ENCODE measurements at regions not wholly inside any gene's neighbourhood (a gene's known extent, or its start where the extent isn't known, plus 50 kb on each side); places are given as distances from the start of the nearest gene placed in this dataset.

DNA sequence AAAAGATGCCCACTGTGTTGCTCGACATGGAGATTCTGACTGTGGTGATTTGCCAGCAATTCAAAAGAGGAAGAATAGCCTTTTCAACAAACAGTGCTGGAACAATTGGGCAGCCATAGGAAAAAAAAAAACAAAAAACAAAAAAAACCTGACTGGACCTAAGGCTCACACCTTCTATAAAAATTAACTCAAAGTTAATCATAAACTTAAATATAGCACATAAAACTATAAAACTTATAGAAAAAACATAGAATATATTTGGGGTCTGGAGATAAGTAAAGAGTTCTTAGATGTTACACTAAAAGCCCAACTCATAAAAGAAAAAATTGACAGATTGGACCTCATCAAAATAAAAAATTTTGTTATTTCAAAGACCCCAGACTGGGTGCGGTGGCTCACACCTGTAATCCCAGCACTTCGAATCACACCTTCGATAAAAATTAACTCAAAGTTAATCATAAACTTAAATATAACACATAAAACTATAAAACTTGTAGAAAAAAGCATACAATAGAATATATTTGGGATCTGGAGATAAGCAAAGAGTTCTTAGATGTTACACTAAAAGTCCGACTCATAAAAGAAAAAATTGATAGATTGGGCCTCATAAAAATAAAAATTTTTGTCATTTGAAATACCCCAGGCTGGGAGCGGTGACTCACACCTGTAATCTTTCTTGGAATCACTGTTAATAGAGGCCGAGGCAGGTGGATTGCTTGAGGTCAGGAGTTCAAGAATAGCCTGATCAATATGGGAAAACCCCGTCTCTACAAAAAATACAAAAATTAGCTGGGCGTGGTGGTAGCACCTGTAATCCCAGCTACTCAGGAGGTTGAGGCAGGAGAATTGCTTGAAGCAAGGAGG, 115.6 kb upstream of the FAM83B start:
- H3K9me3 Mint-ChIP-seq (ENCODE audit: unreplicated experiment), result peaks cover 21% of the 10 kb centered on the region
- H3K4me1 Mint-ChIP-seq (ENCODE audit: unreplicated experiment), result no peaks in the 10 kb centered on the region
- no peak overlapping the region for H3K27ac Mint-ChIP-seq (ENCODE audit: unreplicated experiment)
- no peak overlapping the region for H3K4me3 Mint-ChIP-seq (ENCODE audit: unreplicated experiment)
- peaks cover 6% of the 10 kb centered on the region for H3K36me3 Mint-ChIP-seq (ENCODE audit: unreplicated experiment)
- DNase-seq (ENCODE audit: extremely low spot score, unreplicated experiment), result no peak
- TF ChIP-seq, protein P1, sequence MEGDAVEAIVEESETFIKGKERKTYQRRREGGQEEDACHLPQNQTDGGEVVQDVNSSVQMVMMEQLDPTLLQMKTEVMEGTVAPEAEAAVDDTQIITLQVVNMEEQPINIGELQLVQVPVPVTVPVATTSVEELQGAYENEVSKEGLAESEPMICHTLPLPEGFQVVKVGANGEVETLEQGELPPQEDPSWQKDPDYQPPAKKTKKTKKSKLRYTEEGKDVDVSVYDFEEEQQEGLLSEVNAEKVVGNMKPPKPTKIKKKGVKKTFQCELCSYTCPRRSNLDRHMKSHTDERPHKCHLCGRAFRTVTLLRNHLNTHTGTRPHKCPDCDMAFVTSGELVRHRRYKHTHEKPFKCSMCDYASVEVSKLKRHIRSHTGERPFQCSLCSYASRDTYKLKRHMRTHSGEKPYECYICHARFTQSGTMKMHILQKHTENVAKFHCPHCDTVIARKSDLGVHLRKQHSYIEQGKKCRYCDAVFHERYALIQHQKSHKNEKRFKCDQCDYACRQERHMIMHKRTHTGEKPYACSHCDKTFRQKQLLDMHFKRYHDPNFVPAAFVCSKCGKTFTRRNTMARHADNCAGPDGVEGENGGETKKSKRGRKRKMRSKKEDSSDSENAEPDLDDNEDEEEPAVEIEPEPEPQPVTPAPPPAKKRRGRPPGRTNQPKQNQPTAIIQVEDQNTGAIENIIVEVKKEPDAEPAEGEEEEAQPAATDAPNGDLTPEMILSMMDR (IDR thresholded peaks at IDR 0.05), result no peak
- H3K27me3 Mint-ChIP-seq (ENCODE audit: unreplicated experiment), result no peaks in the 10 kb centered on the region

DNA sequence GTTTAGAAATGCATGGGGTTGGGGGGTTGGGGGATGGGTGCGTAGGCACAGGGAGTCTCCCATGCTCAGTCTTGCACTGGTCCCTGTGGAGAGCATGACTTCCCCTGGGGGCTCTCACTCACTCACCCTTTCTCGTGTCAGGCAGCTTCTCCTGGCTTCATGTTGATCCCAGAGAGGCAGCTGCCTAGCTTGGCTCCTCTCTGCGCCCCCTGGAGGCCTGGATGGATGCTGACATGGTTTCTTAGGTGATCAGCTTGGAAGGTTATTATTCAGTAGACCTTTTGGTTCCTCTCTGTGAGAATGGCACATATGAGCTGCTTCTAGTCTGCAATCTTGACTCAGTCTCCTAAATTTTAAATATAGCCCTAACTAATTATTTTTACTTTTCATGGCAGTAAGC, 109.3 kb upstream of the FAM83B start:
- TF ChIP-seq, protein P1 (IDR thresholded peaks at IDR 0.05), result no peak
- no peaks in the 10 kb centered on the region for H3K4me1 Mint-ChIP-seq (ENCODE audit: unreplicated experiment)
- peaks cover 8% of the 10 kb centered on the region for H3K36me3 Mint-ChIP-seq (ENCODE audit: unreplicated experiment)
- no peaks in the 10 kb centered on the region for H3K27me3 Mint-ChIP-seq (ENCODE audit: unreplicated experiment)
- no peak overlapping the region for H3K27ac Mint-ChIP-seq (ENCODE audit: unreplicated experiment)
- no peak overlapping the region for H3K4me3 Mint-ChIP-seq (ENCODE audit: unreplicated experiment)
- peaks cover 24% of the 10 kb centered on the region for H3K9me3 Mint-ChIP-seq (ENCODE audit: unreplicated experiment)
- DNase-seq (ENCODE audit: extremely low spot score, unreplicated experiment), result no peak

DNA sequence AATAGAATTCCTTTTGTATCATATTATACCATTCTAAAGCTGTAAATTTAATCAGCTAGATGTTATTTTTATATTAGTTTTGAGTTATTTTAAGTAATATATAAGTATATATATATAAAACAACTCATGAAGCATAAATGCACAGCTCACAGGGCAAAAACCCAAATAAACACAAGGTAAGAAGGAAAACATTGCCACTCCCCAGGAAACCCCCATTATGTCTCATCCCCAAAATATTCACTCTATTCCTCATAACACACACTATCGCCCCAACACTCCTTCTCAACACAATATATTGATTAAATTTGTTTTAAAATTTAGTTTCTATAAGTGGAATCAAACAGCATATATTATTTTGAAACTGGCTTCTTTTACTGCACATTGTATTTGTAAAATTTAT, 98.6 kb upstream of the FAM83B start:
- no peak overlapping the region for H3K27ac Mint-ChIP-seq (ENCODE audit: unreplicated experiment)
- peaks cover 20% of the 10 kb centered on the region for H3K9me3 Mint-ChIP-seq (ENCODE audit: unreplicated experiment)
- no peaks in the 10 kb centered on the region for H3K4me1 Mint-ChIP-seq (ENCODE audit: unreplicated experiment)
- peaks cover 7% of the 10 kb centered on the region for H3K36me3 Mint-ChIP-seq (ENCODE audit: unreplicated experiment)
- DNase-seq (ENCODE audit: extremely low spot score, unreplicated experiment), result no peak
- no peak overlapping the region for H3K4me3 Mint-ChIP-seq (ENCODE audit: unreplicated experiment)
- TF ChIP-seq, protein P1 (IDR thresholded peaks at IDR 0.05), result no peak
- H3K27me3 Mint-ChIP-seq (ENCODE audit: unreplicated experiment), result no peaks in the 10 kb centered on the region

DNA sequence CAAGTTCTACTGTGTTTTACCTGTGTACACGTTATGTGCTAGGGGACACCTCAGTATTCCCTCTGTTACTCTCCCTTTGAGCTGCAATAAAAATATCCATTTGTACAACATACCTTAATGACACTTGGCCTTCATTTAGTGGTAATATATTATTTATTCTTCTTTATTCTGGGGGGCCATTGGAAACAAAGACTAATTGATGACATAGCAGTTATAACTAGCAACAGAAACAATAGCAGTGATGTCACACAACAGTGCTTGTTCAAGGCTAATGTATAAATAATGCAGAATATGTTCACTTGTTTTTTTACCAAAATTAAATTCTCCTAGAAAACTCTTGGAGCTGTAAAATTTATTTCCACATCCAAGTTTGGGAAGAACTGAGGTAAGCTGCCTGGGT, 92.2 kb upstream of the FAM83B start:
- peaks cover 9% of the 10 kb centered on the region for H3K4me1 Mint-ChIP-seq (ENCODE audit: unreplicated experiment)
- no peak for DNase-seq (ENCODE audit: extremely low spot score, unreplicated experiment)
- H3K27ac Mint-ChIP-seq (ENCODE audit: unreplicated experiment), result no peak overlapping the region
- H3K9me3 Mint-ChIP-seq (ENCODE audit: unreplicated experiment), result no peaks in the 10 kb centered on the region
- H3K27me3 Mint-ChIP-seq (ENCODE audit: unreplicated experiment), result no peaks in the 10 kb centered on the region
- no peak overlapping the region for H3K4me3 Mint-ChIP-seq (ENCODE audit: unreplicated experiment)
- TF ChIP-seq, protein P1 (IDR thresholded peaks at IDR 0.05), result no peak
- H3K36me3 Mint-ChIP-seq (ENCODE audit: unreplicated experiment), result no peaks in the 10 kb centered on the region

DNA sequence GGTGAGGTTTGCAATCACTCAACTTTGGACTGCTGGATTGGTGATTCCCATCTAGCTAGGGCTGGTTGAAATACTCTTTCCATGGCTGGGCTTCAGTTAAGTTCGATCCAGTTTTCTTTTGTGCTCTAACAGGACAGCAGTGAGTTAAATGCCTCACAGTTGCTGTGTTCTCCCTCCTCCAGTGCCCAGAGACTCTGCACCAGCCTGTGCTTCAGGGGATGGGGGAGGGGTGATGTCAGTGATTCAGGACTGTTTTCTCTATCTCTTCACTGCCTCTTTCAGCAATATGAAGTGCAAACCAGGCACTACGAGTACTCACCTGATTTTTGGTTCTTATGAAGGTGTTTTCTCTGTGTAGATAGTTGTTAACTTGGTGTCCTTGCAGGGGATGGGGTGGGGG, 88.2 kb upstream of the FAM83B start:
- H3K4me1 Mint-ChIP-seq (ENCODE audit: unreplicated experiment), result peaks cover 9% of the 10 kb centered on the region
- H3K27ac Mint-ChIP-seq (ENCODE audit: unreplicated experiment), result no peak overlapping the region
- DNase-seq (ENCODE audit: extremely low spot score, unreplicated experiment), result no peak
- no peaks in the 10 kb centered on the region for H3K9me3 Mint-ChIP-seq (ENCODE audit: unreplicated experiment)
- TF ChIP-seq, protein P1 (IDR thresholded peaks at IDR 0.05), result no peak
- H3K36me3 Mint-ChIP-seq (ENCODE audit: unreplicated experiment), result no peaks in the 10 kb centered on the region
- no peaks in the 10 kb centered on the region for H3K27me3 Mint-ChIP-seq (ENCODE audit: unreplicated experiment)
- H3K4me3 Mint-ChIP-seq (ENCODE audit: unreplicated experiment), result no peak overlapping the region
